ENCODE measurements at regions not wholly inside any gene's neighbourhood (a gene's known extent, or its start where the extent isn't known, plus 50 kb on each side); places are given as distances from the start of the nearest gene placed in this dataset.

- H3K36me3 ChIP-seq: no peaks in the 10 kb centered on the region
- H3K9me3 ChIP-seq: peaks cover 0 to 31% (median 6%) of the 10 kb centered on the region in 8 donors
- H3K4me3 ChIP-seq: no peak overlapping the region
- TF ChIP-seq, protein P1, sequence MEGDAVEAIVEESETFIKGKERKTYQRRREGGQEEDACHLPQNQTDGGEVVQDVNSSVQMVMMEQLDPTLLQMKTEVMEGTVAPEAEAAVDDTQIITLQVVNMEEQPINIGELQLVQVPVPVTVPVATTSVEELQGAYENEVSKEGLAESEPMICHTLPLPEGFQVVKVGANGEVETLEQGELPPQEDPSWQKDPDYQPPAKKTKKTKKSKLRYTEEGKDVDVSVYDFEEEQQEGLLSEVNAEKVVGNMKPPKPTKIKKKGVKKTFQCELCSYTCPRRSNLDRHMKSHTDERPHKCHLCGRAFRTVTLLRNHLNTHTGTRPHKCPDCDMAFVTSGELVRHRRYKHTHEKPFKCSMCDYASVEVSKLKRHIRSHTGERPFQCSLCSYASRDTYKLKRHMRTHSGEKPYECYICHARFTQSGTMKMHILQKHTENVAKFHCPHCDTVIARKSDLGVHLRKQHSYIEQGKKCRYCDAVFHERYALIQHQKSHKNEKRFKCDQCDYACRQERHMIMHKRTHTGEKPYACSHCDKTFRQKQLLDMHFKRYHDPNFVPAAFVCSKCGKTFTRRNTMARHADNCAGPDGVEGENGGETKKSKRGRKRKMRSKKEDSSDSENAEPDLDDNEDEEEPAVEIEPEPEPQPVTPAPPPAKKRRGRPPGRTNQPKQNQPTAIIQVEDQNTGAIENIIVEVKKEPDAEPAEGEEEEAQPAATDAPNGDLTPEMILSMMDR (IDR thresholded peaks at IDR 0.05 in 8 of 11, conservative IDR thresholded peaks at IDR 0.05 in 3 of 11): no peak
- TF ChIP-seq POLR2AphosphoS5 (IDR thresholded peaks at IDR 0.05) (no peak), POLR2A (IDR thresholded peaks at IDR 0.05) (no peak)
- no peak for DNase-seq
- no peak overlapping the region for H3K27ac ChIP-seq
- 41 to 74% (median 45%) methylated on average over 2 of the region's 2 CpGs for WGBS, 5 donors
- no peaks in the 10 kb centered on the region for H3K4me1 ChIP-seq
- intact Hi-C loops (cut with DNase I; ENCODE audit: low total_unique reads): no loop called here
- H3K27me3 ChIP-seq (replicated peaks in 1 of 7): no peaks in the 10 kb centered on the region
These were observed 1160.6 kb upstream of the AGA start for GRCh38 chr4:178602833-178603232.

DNA sequence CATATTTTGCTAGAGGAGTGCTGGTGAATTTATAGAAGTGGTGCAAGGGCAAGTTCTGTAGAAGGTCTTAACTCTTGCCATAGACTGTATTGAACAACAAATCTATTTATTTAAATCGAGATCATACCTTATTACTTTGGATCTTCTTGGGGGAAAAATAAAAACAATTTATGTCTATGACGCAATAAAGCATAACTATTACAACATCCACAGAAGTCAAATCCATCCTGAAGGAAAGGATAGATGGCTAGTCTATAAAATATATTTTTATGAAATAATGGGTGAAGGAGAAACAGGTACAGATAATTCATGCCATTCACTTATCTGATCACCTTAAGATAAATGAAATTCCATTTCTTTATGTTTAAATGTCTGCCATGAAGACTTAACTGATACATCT is 1168.8 kb upstream of the AGA start:
- H3K4me3 ChIP-seq: no peak overlapping the region
- no peaks in the 10 kb centered on the region for H3K27me3 ChIP-seq (replicated peaks in 1 of 7)
- intact Hi-C loops (cut with DNase I; ENCODE audit: low total_unique reads): no loop called here
- TF ChIP-seq, protein P1 (IDR thresholded peaks at IDR 0.05 in 8 of 11, conservative IDR thresholded peaks at IDR 0.05 in 3 of 11): no peak
- TF ChIP-seq POLR2AphosphoS5 (IDR thresholded peaks at IDR 0.05): no peak
- no peak for TF ChIP-seq POLR2A (IDR thresholded peaks at IDR 0.05)
- no peaks in the 10 kb centered on the region for H3K36me3 ChIP-seq
- WGBS, 5 donors: 73 to 92% (median 82%) methylated on average over 2 of the region's 2 CpGs
- DNase-seq: no peak
- no peaks in the 10 kb centered on the region for H3K4me1 ChIP-seq
- no peaks in the 10 kb centered on the region for H3K9me3 ChIP-seq
- no peak overlapping the region for H3K27ac ChIP-seq

GRCh38 chr4:178612733-178613132 is 1170.5 kb upstream of the AGA start:
- TF ChIP-seq POLR2AphosphoS5 (IDR thresholded peaks at IDR 0.05) (no peak), POLR2A (IDR thresholded peaks at IDR 0.05) (no peak)
- TF ChIP-seq, protein P1 (IDR thresholded peaks at IDR 0.05 in 8 of 11, conservative IDR thresholded peaks at IDR 0.05 in 3 of 11): no peak
- WGBS, 5 donors: 8 to 37% (median 18%) methylated on average over 4 of the region's 4 CpGs
- H3K9me3 ChIP-seq: no peaks in the 10 kb centered on the region
- DNase-seq: no peak
- intact Hi-C loops (cut with DNase I; ENCODE audit: low total_unique reads): no loop called here
- no peaks in the 10 kb centered on the region for H3K4me1 ChIP-seq
- no peaks in the 10 kb centered on the region for H3K27me3 ChIP-seq (replicated peaks in 1 of 7)
- no peak overlapping the region for H3K4me3 ChIP-seq
- no peaks in the 10 kb centered on the region for H3K36me3 ChIP-seq
- no peak overlapping the region for H3K27ac ChIP-seq

DNA sequence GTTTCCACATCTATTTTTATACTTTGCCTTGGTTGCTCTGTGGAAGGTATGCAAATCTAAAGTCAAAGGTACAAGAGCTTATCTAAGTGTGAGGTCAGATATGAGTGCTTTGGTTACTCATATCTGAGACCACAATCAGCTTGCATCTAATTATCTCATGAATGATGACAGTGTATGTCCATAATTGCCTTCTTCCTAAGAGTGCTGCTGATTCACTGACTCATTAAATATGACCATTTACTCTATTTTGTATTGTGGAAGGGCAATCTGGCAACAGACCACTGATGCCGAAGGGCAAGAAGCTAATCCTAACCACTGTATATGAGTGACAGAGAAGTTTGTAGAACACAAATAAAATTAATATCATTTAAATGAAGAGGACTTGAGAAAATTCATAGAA is 1190.2 kb upstream of the AGA start:
- no peak for DNase-seq
- no peaks in the 10 kb centered on the region for H3K27me3 ChIP-seq (replicated peaks in 1 of 7)
- no peaks in the 10 kb centered on the region for H3K36me3 ChIP-seq
- no peak overlapping the region for H3K27ac ChIP-seq
- H3K4me1 ChIP-seq: no peaks in the 10 kb centered on the region
- H3K9me3 ChIP-seq: peaks cover 0 to 16% (median 4%) of the 10 kb centered on the region in 8 donors
- intact Hi-C loops (cut with DNase I; ENCODE audit: low total_unique reads): no loop called here
- 82 to 95% (median 92%) methylated on average over 1 of the region's 1 CpG for WGBS, 5 donors
- TF ChIP-seq, protein P1 (IDR thresholded peaks at IDR 0.05 in 8 of 11, conservative IDR thresholded peaks at IDR 0.05 in 3 of 11): no peak
- no peak for TF ChIP-seq POLR2A (IDR thresholded peaks at IDR 0.05)
- no peak for TF ChIP-seq POLR2AphosphoS5 (IDR thresholded peaks at IDR 0.05)
- no peak overlapping the region for H3K4me3 ChIP-seq
